GM21529 (cell line): ENCODE measurements at regions not wholly inside any gene's neighbourhood (a gene's known extent, or its start where the extent isn't known, plus 50 kb on each side); places are given as distances from the start of the nearest gene placed in this dataset.
A peak's percentile ranks its signal among the peaks of the same experiment; 100 is the strongest.
"Not testable (repeated sequence)": the region's sequence is repeated elsewhere in the genome, so short reads cannot be mapped to it uniquely, and the experiment has no call there.

ENCODE experiments used
- ATAC-seq: cut with Tn5 transposase; IDR thresholded peaks from one replicate; pipeline ENCODE4 v1.9.1; 2021; ENCODE audit not compliant: unreplicated experiment

- ATAC-seq: no peak
These were observed 175.1 kb downstream of the FASLG start for GRCh38 chr1:172833954-172834353.

DNA sequence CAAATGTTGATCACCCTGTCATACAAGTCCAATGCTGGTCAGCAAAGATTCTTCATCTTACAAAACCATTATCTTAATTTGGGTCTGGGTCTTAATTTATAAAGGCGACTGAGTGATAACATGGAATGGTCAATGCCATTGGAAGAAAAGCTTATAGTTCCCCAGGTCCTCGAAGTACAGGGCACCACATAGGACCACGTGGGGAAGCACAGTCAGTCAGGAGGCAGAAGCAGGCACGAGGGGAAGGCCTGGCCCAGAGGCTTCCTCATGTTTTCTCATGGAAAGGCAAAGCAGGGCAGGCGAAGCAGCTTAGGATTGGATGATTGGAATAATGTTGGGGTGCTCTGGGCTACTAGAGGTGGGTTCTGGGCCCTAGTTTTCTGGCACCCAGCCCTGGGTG is 175.7 kb downstream of the FASLG start:
- no peak for ATAC-seq

- no peak for ATAC-seq
These were observed 176.9 kb downstream of the FASLG start for GRCh38 chr1:172835834-172836233.

DNA sequence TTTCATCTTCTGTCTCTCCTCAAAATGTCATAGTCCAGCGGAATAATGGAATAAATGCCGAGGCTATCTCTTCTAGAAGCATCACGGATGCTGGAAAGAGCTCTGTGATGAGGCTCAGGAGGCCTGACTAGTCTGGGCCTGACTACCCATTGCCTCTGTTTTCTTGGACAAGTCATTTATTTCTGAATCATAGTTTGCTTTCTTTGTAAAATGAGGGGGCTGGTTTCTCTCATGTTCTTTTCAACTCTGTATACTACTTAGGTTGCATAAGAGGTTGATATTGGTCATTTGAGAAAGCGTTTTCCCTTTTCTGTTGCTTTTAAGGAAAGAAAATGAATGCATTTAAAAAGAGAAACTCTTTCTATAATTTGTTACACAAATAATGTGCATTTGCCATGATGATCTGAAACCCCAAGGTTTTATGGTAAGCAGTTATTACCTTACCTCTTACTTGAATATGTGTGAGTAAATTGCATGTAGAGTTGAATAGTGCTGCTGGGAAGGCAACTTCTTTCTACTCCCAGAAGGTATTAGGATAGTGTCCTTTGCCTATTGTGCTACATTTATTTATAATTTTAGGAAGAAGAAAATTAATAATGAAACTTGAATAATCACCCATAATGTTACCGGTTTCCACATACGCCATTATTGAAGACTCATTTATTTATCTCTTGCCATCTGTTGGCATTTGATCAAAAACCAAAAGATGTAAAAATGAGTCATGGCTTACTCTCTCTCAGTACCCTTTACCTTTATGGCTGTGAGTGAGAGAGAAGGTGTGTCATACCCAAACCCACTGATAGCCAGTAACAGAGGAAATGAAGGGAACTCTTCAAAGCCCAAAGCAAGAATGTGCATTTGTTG is 179.1 kb downstream of the FASLG start:
- no peak for ATAC-seq

- ATAC-seq: no peak
These were observed 179.9 kb downstream of the FASLG start for GRCh38 chr1:172838680-172839313.

- ATAC-seq: not testable (repeated sequence)
These were observed 180.7 kb downstream of the FASLG start for GRCh38 chr1:172839639-172840038.

GRCh38 chr1:172843444-172843843 is 184.5 kb downstream of the FASLG start:
- no peak for ATAC-seq

- ATAC-seq: no peak
These were observed 186.5 kb downstream of the FASLG start for GRCh38 chr1:172845371-172845770.

DNA sequence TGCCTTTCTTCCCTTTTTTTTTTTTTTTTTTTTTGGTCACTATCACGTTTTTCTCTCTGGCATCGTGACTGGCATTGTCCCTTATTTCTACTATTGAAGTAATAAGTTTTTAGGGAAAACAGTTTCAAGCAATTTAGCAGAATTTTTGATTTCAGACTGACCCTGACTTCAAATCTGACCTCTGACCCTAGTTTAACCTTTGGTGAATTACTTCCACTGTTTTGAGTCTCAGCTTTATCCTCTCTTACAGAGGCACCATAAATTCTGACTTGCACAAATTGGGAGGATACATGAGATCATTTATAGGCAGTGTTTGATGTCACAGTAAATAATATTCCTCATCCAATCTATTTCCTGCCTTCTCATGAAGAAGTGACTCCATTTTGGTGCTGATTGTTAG is 187.0 kb downstream of the FASLG start:
- ATAC-seq: no peak

- not testable (repeated sequence) for ATAC-seq
These were observed 188.9 kb downstream of the FASLG start for GRCh38 chr1:172847814-172848213.

GRCh38 chr1:172849653-172850052 is 190.8 kb downstream of the FASLG start:
- no peak for ATAC-seq

GRCh38 chr1:172851077-172851476 is 192.2 kb downstream of the FASLG start:
- no peak for ATAC-seq

DNA sequence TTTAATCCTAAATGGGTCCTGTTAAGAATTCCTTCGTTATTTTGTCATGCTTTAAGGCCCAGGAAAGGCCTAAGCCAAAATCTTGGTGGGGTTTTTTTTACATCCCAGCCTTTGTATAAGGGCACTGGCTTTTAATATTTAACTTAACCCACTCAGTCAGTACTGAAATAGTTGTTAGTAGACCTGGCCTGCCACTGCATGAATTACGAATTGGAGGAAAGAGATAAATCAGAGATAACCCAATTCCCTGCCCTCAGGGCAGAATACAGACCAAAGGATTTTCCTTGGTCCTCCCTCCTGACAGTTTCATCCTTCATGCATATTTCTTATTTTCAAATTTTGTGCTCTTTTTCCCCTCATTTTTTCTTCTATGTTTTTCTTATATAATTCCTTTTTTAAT is 193.0 kb downstream of the FASLG start:
- no peak for ATAC-seq

DNA sequence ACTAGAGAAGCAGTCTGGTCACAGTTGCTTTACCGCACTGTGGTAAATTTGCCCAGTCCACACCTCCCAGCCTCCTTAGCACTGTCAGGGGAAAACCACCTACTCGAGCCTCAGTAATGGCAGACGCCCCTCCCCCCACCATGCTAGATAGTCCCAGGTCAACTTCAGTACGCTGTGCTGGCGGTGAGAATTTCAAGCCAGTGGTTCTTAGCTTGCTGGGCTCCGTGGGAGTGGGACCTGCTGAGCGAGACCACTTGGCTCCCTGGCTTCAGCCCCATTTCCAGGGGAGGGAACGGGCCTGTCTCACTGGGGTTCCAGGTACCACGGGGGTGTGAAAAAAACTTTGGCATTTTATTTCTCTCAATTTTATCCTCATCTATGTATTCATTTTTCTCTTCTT is 194.8 kb downstream of the TNFSF18 start:
- ATAC-seq: not testable (repeated sequence)

DNA sequence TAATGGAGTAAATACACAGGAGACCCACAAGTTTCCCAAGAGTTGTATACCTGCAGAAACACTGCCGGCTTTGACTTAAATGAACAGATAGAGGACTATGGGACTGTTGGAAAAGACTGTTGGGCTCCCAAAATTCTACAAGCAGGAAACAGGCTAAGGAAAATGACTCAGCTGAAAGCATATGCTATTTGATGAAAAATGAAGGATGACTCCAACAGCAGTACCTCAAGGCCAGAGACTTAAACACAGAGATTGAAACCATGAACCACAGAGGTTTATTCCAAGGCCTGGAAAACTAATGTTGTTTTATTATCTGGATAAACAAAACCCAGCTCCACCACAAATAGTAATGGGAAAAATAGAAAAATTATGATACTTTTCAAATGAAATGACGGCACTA is 187.7 kb downstream of the TNFSF18 start:
- ATAC-seq: no peak

DNA sequence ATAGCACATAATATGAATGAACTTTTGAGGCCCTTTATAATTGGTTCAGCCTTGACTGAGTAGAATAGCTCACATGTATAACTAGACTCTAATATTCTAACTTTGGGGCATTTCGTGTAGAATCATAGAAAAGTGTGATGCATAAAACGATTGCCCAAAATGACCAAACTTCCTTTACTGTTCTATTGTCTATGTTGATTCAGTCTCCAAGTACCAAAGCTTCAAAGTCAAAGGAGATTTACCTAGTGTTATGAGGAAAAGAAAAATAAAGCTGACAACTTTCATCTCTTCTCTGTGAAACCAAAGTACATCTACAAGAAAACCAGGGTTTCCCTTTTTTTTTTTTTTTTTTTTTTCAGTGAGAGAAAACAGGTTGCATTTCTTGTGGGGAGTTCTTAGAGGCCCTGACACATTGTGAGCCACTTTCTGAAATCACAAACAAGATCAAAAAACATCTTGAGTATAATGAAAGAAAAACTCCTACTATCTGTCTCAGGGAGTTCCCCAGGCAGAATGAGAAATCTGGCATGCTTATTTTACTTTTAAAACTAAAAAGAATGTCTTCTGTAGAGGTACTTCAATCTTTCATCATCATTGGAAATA is 183.4 kb downstream of the TNFSF18 start:
- ATAC-seq: no peak

GRCh38 chr1:172870901-172871606 is 179.7 kb downstream of the TNFSF18 start:
- no peak for ATAC-seq

DNA sequence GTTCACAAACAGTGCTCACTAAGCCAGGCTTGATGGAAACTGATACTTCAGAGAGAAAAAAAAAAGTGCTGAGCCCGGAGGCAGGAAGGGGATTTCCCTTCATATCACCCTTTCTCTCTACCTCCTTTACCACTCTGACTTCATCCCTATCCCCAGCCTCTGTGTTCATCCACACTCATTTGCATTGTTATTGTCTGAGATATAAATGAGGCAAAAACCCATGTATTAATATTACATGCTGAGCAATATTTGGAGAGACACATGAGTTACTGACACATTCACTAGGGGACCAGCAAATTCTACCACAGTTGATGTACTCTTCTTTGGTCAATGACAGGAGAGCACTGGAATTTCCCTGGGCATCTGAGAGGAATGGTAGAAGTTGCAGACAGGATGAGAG is 175.8 kb downstream of the TNFSF18 start:
- peak; percentile 57 for ATAC-seq

GRCh38 chr1:172875892-172876291 is 174.8 kb downstream of the TNFSF18 start:
- no peak for ATAC-seq

DNA sequence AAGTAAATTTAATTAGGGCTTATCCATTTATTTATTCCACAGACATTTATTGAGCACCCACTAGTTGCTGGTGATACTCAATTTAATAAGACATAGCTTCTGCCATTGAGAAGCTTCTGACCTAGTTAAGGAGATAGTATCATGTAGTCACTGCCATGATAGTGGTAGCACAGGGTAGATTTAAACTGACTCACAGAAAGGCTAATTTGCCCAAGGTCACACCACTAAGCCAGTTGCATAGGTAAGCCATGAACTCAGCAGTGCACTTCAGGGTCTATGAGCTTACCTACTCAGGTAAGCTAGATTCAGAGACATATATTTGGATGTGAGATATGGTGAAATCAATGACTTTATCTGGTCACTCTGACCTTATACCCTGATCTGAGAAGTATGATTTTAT is 168.4 kb downstream of the TNFSF18 start:
- no peak for ATAC-seq

DNA sequence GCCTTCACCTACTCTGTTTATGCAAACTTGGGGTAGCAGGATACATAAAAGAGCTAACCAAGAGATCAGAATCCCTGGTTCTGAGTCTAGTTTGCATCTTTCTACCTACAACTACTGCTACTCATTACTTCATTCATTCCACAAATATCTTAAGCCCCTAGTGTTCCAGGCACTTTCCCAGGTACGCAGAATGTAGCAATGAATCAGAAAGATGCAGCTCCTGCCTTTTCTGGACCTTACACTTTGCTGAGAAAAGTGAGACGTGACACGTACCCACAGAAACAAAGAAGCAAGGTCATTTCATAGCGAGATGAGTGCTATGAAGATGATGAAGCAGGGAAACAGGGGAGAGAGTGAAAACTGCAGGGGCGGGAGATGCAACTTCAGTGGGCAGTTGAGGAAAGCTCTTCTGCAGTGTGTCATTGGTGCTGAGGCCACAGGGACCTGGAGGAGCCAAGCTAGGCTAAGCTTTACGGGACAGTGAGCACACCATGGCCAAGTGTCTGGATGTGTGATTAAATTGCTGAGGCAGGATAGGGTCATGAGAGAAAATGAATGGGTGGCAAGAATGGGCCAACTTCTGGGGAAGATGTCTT is 167.9 kb downstream of the TNFSF18 start:
- ATAC-seq: no peak
